ENCODE measurements at regions not wholly inside any gene's neighbourhood (a gene's known extent, or its start where the extent isn't known, plus 50 kb on each side); places are given as distances from the start of the nearest gene placed in this dataset.

GRCh38 chr13:47555235-47555634 is 445.8 kb downstream of the SUCLA2 start:
- TF ChIP-seq, protein P1, sequence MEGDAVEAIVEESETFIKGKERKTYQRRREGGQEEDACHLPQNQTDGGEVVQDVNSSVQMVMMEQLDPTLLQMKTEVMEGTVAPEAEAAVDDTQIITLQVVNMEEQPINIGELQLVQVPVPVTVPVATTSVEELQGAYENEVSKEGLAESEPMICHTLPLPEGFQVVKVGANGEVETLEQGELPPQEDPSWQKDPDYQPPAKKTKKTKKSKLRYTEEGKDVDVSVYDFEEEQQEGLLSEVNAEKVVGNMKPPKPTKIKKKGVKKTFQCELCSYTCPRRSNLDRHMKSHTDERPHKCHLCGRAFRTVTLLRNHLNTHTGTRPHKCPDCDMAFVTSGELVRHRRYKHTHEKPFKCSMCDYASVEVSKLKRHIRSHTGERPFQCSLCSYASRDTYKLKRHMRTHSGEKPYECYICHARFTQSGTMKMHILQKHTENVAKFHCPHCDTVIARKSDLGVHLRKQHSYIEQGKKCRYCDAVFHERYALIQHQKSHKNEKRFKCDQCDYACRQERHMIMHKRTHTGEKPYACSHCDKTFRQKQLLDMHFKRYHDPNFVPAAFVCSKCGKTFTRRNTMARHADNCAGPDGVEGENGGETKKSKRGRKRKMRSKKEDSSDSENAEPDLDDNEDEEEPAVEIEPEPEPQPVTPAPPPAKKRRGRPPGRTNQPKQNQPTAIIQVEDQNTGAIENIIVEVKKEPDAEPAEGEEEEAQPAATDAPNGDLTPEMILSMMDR (IDR thresholded peaks at IDR 0.05) = no peak
- TF ChIP-seq POLR2A (IDR thresholded peaks at IDR 0.05) = no peak

Measured in heart left ventricle (tissue), 13 donors.